PC-3 (cell line): ENCODE measurements at regions not wholly inside any gene's neighbourhood (a gene's known extent, or its start where the extent isn't known, plus 50 kb on each side); places are given as distances from the start of the nearest gene placed in this dataset.

ENCODE experiments used
- EZH2 ChIP-seq: fragments of 300-600 bp; sonication (generic); IDR thresholded peaks from one replicate; pipeline ENCODE4 v1.6.1; 2017; ENCODE audit warnings: antibody characterized with exemption, mild to moderate bottlenecking, low read length; ENCODE audit not compliant: unreplicated experiment
- TF ChIP-seq, protein P1 (sequence below): fragments of 300-600 bp; sonication (generic); conservative IDR thresholded peaks from 2 replicates; pipeline ENCODE4 v1.5.1; 2017; ENCODE audit warnings: antibody characterized with exemption, low read depth, mild to moderate bottlenecking, low read length

DNA sequence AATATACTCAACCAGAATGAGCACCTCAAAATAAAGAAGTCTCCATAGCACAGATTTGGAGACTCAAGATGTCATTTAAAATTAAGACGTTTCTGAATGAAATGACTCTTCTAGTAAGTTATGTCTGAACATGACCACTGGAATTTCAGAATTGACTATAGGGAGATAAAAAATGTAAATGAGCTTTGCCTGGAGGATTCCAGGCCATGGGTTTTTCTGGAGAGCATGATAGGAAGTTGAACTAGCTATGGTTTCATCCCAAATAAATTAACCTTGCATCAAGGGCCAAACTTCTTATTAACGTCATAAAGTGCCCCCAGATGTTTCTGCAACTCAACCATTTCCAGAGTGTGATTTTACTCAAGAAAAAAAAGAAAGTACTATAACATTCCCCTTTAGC is 222.6 kb upstream of the NR2F2 start:
- TF ChIP-seq, protein P1, sequence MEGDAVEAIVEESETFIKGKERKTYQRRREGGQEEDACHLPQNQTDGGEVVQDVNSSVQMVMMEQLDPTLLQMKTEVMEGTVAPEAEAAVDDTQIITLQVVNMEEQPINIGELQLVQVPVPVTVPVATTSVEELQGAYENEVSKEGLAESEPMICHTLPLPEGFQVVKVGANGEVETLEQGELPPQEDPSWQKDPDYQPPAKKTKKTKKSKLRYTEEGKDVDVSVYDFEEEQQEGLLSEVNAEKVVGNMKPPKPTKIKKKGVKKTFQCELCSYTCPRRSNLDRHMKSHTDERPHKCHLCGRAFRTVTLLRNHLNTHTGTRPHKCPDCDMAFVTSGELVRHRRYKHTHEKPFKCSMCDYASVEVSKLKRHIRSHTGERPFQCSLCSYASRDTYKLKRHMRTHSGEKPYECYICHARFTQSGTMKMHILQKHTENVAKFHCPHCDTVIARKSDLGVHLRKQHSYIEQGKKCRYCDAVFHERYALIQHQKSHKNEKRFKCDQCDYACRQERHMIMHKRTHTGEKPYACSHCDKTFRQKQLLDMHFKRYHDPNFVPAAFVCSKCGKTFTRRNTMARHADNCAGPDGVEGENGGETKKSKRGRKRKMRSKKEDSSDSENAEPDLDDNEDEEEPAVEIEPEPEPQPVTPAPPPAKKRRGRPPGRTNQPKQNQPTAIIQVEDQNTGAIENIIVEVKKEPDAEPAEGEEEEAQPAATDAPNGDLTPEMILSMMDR: no peak
- no peak for TF ChIP-seq EZH2
